ENCODE measurements at regions not wholly inside any gene's neighbourhood (a gene's known extent, or its start where the extent isn't known, plus 50 kb on each side); places are given as distances from the start of the nearest gene placed in this dataset.
A peak's percentile ranks its signal among the peaks of the same experiment; 100 is the strongest.

GRCh38 chr3:23669541-23670255, 136.1 kb upstream of the UBE2E1 start:
- no peak overlapping the region for H3K4me3 ChIP-seq (ENCODE audit: low read depth, low read length)
- TF ChIP-seq CTCF (conservative IDR thresholded peaks at IDR 0.05; ENCODE audit: low read depth, low read length), result no peak
- no peak for DNase-seq (ENCODE audit: low read depth)

- DNase-seq (ENCODE audit: low read depth), result peak; percentile 49
- no peak for TF ChIP-seq CTCF (conservative IDR thresholded peaks at IDR 0.05; ENCODE audit: low read depth, low read length)
Measured at GRCh38 chr3:23671851-23672589, 133.7 kb upstream of the UBE2E1 start.

GRCh38 chr3:23672628-23673027, 133.1 kb upstream of the UBE2E1 start:
- no peak for DNase-seq (ENCODE audit: low read depth)
- no peak overlapping the region for H3K4me3 ChIP-seq (ENCODE audit: low read depth, low read length)
- TF ChIP-seq CTCF (conservative IDR thresholded peaks at IDR 0.05; ENCODE audit: low read depth, low read length), result no peak

More at GRCh38 chr3:23671851-23672589, 133.7 kb upstream of the UBE2E1 start:
- H3K4me3 ChIP-seq (ENCODE audit: low read depth, low read length), result peak overlapping the region; percentile 59

DNA sequence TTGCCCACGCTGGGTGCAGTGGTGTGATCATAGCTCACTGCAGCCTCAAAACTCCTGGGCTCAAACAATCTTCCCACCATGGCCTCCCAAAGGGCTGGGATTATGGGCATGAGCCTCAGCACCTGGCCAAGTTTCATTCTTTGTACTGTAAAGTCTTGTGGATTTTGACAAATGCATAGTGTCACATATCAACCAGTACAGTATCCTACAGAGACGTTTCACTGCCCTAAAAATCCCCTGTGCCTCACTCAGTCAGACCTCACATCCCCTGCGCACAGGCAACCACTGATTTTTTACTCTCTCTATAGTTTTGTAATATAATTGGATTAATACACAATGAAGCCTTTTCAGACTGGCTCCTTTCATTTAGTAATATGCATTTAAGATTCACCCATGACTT, 130.7 kb upstream of the UBE2E1 start:
- TF ChIP-seq CTCF (conservative IDR thresholded peaks at IDR 0.05; ENCODE audit: low read depth, low read length), result no peak

GRCh38 chr3:23676093-23676492, 129.7 kb upstream of the UBE2E1 start:
- TF ChIP-seq CTCF (conservative IDR thresholded peaks at IDR 0.05; ENCODE audit: low read depth, low read length), result no peak
- H3K4me3 ChIP-seq (ENCODE audit: low read depth, low read length), result no peak overlapping the region

More for the DNA sequence above, 130.7 kb upstream of the UBE2E1 start:
- no peak overlapping the region for H3K4me3 ChIP-seq (ENCODE audit: low read depth, low read length)
- DNase-seq (ENCODE audit: low read depth), result no peak

DNA sequence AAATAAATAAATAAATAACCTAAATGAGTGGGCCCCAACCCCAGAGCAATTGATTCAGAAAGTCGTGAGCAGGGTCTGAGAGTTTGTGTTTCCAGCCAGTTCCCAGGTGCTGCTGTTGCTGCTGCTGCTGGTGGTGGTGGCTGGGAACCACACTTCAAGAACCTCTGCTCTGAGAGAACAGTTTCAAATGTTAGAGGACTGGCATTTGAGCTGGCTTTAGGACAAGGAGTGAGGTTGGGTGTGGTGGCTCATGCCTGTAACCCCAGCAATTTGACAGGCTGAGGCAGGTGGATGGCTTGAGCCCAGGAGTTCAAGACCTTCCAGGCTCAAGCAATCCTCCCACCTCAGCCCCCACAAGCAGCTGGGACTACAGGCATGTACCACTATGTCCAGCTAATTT, 123.1 kb upstream of the UBE2E1 start:
- DNase-seq (ENCODE audit: low read depth), result no peak
- no peak overlapping the region for H3K4me3 ChIP-seq (ENCODE audit: low read depth, low read length)
- no peak for TF ChIP-seq CTCF (conservative IDR thresholded peaks at IDR 0.05; ENCODE audit: low read depth, low read length)

More at GRCh38 chr3:23676093-23676492, 129.7 kb upstream of the UBE2E1 start:
- peak; percentile 14 for DNase-seq (ENCODE audit: low read depth)
